NCI-H146 treated with DMSO at 0.1 percent for 48 hours (cell line): ENCODE measurements at regions not wholly inside any gene's neighbourhood (a gene's known extent, or its start where the extent isn't known, plus 50 kb on each side); places are given as distances from the start of the nearest gene placed in this dataset.
"Not testable (repeated sequence)": the region's sequence is repeated elsewhere in the genome, so short reads cannot be mapped to it uniquely, and the experiment has no call there.

Experiments used
- DNase-seq: peaks from one replicate; lab custom pipeline; 2025; ENCODE audit not compliant: unreplicated experiment; lab: John Stamatoyannopoulos, UW

GRCh38 chr13:79836121-79836520 lies 355.2 kb downstream of the NDFIP2 start:
- DNase-seq, result not testable (repeated sequence)

- DNase-seq, result no peak
Observed at GRCh38 chr13:79834876-79835275, 353.9 kb downstream of the NDFIP2 start.

DNA sequence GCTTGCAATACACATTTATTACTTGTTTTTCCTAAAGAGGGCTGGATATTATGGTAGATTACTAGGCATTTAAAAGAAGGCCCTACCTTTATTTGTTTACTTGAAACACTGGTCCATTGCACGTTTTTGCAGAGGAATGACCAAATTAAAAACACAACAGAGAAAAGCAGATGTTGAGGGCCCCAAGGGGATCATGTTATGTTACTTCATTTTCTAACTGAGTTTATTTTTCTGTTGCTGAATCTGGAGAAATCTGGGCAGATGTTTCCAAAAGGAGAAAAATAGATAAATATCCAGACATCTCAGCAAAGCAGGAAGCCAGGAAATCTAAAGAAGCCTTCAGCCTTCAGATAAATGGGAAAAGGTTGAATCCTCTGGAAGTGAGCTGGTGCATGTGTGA lies 353.0 kb downstream of the NDFIP2 start:
- DNase-seq, result no peak

- no peak for DNase-seq
Observed at GRCh38 chr13:79831556-79831955, 350.6 kb downstream of the NDFIP2 start.

GRCh38 chr13:79830945-79831344 lies 350.0 kb downstream of the NDFIP2 start:
- DNase-seq, result no peak

GRCh38 chr13:79830426-79830825 lies 349.5 kb downstream of the NDFIP2 start:
- DNase-seq, result no peak

- DNase-seq, result no peak
Observed at GRCh38 chr13:79829880-79830279, 348.9 kb downstream of the NDFIP2 start.

DNA sequence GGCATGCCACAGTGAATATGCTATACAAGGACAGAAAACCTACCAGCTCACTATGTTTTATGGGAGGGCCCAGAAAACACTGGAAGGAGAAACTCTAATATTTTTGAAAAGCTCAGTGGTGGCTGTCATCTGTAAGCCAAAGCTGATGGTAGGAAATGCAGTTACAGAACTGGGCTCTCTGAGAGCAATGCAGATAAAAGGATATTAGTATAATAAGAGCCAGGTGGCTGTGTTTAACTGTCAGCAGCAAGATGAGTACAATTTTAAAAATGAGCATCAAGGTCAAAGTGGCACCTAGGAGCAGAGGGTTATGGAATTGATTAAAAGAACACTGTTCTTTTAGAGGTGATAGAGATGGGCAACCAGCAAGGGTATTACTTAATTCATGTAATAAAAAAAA lies 345.0 kb downstream of the NDFIP2 start:
- DNase-seq, result no peak

DNA sequence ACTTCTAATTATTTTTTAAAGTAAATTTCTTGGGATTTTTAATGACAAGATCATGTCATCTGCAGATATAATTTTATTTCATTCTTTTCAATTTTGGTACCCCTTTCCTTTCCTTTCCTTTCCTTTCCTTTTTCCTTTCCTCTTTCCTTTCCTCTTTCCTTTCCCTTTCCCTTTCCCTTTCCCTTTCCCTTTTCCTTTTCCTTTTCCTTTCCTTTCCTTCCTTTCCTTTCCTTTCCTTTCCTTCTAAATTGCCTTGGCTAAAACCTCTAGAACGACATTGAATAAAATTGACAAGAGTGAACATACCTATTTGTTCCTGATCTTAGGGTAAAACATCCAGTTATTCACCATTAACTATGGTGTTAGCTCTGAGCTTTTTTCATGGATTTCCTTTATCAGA lies 334.1 kb downstream of the NDFIP2 start:
- no peak for DNase-seq

- no peak for DNase-seq
Observed at GRCh38 chr13:79812070-79812850, 331.3 kb downstream of the NDFIP2 start.

- no peak for DNase-seq
Observed at GRCh38 chr13:79811170-79811569, 330.2 kb downstream of the NDFIP2 start.

DNA sequence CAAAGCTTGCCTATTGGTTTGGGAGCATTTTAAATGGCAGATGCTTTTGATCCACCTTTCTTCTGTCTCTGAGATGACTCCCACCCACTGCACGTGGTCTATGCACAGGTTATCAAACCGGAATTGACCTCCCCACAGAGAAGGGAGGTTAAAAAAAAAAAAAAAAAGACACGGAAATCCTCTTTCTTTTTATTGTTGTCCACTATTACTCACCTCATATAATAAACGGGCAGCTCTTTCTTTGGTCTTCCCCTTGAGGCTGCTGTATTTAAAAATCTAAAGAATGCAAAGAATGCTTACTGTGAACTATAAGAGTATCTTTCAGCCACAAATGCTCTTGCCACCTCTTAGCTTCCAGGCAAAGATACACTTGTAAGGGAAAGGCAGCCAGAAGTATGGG lies 329.7 kb downstream of the NDFIP2 start:
- DNase-seq, result no peak

GRCh38 chr13:79810018-79810417 lies 329.1 kb downstream of the NDFIP2 start:
- DNase-seq, result no peak

DNA sequence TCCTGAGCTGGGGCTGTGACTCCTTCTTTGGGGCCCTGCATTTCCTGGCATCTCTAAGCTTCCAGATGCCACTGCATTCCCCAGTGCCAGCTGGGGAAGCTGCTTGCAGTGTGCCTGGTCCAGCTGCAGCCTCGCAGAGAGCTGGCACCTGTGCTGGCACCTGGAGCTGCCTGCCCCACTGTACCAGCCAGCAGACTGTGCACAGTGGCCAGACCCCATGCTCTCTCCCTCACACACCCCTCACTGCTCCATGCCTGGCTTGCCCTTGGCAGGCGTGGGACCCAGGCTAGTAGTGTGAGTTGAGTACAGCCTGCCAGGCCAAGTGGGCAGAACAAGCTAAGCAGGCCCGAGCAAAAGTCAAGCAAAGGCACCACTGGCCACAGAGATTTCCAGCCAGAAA lies 327.5 kb downstream of the NDFIP2 start:
- DNase-seq, result no peak

DNA sequence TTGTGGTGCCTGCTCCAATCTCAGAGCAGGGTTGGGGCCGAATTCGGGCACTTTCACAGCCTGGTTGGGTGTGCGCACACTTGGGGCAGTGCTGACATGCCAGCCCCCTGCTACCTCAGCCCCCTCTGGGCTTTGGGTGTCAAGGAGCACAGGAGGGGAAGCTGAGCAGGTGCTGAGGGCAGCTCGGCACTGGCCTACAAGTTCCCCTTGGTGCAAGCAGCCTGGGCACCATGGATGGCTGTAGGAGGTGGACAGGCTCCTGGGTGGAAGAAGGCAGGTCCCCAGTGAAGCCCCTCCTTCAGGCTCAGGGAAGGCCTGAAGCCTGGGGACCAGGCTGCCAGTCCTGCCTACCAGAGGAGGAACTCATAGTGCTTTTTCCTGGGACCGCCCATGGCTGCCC lies 326.6 kb downstream of the NDFIP2 start:
- DNase-seq, result no peak

DNA sequence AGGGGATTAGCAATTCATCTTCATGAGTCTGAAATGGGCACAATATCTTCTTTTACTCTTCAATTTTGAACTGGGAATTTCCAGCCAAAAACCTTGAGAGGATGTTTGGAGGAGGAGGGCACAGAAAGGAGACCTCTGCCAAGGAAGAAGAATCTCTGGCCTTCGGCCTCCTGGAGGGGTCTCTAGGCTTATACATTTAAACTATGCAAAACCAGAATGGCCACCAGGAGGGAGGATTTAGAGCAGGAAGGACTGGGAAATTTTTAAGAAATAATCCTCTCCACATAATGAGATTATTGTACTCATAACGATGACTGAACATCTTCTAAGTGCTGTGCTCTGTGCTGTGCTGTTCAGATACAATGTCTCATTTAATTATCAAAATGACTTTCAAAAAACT lies 325.9 kb downstream of the NDFIP2 start:
- no peak for DNase-seq

GRCh38 chr13:79805317-79805716 lies 324.4 kb downstream of the NDFIP2 start:
- DNase-seq, result no peak

- no peak for DNase-seq
Observed at GRCh38 chr13:79803989-79804388, 323.0 kb downstream of the NDFIP2 start.

GRCh38 chr13:79803296-79803695 lies 322.3 kb downstream of the NDFIP2 start:
- DNase-seq, result no peak

DNA sequence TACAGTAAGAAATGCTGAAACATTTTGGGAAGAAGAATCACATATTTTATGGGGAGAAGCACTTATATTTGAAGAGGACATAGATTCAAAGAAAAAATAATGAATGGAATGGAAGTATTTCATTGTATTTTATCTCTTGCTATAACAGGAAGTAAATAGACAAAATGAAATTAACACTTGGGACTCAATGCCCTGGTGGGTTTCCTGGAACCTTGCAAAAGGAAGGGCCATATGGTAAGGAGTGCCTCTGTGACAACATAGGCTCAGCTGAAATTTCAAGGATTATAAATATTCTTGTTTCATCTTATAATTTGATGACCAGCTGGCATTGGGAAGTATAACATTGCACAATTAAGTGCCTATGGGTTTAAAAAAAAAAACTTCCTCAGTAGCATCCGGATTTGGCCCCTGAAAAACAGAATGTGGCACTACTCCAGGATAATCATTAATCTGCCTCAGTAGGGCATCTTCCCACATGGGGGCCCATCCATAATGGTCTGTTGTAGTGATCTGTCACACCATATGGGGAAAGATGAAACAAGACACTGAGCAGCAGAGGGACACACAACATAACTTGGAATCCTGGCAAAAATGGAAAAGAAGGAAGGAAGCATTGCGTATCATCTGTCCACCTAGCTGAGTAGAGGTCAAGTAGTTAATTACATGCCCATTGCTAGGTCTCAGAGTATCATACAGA lies 321.6 kb downstream of the NDFIP2 start:
- DNase-seq, result no peak

GRCh38 chr13:79799059-79799867 lies 318.3 kb downstream of the NDFIP2 start:
- no peak for DNase-seq

DNA sequence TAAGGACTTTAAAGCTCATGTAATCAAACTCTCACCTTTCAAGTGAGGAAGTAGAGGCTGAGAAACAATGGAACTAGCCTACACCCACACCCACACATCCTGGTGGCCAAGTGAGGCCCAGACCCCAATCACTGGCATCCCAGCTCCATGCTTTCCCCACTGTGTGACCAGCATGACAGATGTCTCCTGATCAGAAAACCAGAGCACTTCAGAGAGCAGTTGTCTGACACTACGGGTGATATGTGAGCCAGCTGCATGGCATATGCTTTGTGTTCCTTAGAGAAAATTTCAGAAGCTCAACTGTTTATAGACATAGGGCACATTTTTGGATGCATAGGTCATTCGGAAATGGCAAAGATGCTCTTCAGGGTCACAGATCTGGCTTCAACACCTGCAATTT lies 315.2 kb downstream of the NDFIP2 start:
- DNase-seq, result no peak
